Lower leg skin (tissue), 3 donors: ENCODE measurements at regions not wholly inside any gene's neighbourhood (a gene's known extent, or its start where the extent isn't known, plus 50 kb on each side); places are given as distances from the start of the nearest gene placed in this dataset.

Experiments used
- CTCF ChIP-seq, 3 donors: fragments of 450-650 bp; IDR thresholded peaks; one replicate each; pipeline ENCODE4 v1.5.1; 2016; ENCODE audit warnings: antibody characterized with exemption in 3 of 3, mild to moderate bottlenecking in 3 of 3, moderate library complexity in 2 of 3
- POLR2A ChIP-seq, 2 donors: fragments of 450-650 bp; IDR thresholded peaks; one replicate each; pipeline ENCODE4 v1.6.1; 2016 to 2017; ENCODE audit warnings: antibody characterized with exemption in 2 of 2, mild to moderate bottlenecking in 1 of 2, moderate library complexity in 1 of 2

GRCh38 chr5:156208271-156208670 lies 118.7 kb upstream of the SGCD start:
- TF ChIP-seq CTCF (IDR thresholded peaks at IDR 0.05) (no peak), POLR2A (IDR thresholded peaks at IDR 0.05) (no peak)
